NCI-H1436 (cell line): ENCODE measurements at regions not wholly inside any gene's neighbourhood (a gene's known extent, or its start where the extent isn't known, plus 50 kb on each side); places are given as distances from the start of the nearest gene placed in this dataset.

ENCODE experiments used
- DNase-seq: peaks from one replicate; lab custom pipeline; 2025; lab: John Stamatoyannopoulos, UW

DNA sequence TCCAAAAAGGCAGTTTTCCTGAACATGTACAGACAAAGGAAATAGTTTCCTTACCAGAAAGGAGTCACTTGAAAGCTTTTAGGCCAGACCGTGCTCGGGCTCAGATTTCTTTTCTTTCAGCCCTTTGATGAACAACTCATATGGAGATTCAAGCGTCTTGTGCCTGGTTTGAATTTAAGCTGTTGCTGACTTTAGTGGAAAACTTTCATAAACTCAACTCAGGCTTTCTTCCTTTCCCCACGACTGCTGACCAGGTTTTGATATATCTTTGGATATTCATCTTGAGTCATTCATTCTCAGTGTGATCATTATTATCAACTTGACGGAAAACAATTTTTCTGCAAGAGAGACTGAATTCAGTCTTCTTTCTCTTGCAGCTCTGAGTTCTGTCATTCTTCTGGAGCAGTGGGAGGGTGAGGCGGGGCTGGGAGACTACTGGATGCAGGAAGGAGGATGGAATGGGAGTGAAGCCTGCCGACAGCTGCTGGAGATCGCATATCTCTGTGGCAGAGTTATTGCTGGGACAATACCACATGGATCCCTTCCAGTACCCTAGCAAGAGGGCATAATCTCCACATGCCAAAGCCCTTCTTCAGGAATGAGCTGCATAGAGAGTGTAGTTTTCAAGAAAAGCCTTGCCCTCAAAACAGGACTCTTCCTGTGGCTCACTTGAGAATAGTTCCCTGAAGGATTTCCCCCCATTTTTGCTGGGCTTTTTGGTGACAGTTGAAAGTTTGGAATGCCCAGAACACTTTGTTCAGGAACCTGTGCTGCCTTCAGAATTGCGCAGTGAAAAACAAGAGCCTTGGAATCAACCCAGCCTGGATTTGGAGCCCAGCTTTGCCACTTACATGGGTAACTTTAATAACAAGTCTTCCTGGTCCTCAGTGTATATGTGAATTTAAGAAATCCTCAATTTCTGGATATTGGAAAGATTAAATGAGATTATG lies 364.4 kb downstream of the ZNF521 start:
- no peak for DNase-seq

- DNase-seq: no peak
These were observed 363.6 kb downstream of the ZNF521 start for GRCh38 chr18:24988253-24988840.

GRCh38 chr18:24989760-24990593 lies 362.0 kb downstream of the ZNF521 start:
- DNase-seq: no peak

GRCh38 chr18:24990671-24991134 lies 361.3 kb downstream of the ZNF521 start:
- DNase-seq: no peak

GRCh38 chr18:24991141-24992060 lies 360.6 kb downstream of the ZNF521 start:
- DNase-seq: no peak

- no peak for DNase-seq
These were observed 359.5 kb downstream of the ZNF521 start for GRCh38 chr18:24992491-24992890.

DNA sequence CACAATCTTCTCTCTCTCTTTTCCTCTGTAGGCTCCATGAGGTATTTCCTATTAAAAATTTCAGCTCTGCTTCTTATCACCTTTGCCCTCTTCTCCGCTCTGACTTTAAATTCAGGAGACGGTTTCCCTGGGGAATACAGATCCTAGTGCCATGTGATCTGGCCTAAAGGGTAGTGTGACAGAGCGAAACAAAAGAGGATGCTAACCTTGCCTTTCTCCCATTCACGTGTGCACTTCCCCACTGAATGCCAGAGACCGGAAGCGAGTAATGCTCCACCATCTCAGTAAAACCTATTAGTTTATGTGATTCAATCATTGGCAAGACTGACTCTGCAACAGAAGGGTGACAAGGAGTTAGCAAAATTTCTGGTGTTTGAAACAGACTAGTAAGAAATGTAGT lies 358.3 kb downstream of the ZNF521 start:
- DNase-seq: no peak

DNA sequence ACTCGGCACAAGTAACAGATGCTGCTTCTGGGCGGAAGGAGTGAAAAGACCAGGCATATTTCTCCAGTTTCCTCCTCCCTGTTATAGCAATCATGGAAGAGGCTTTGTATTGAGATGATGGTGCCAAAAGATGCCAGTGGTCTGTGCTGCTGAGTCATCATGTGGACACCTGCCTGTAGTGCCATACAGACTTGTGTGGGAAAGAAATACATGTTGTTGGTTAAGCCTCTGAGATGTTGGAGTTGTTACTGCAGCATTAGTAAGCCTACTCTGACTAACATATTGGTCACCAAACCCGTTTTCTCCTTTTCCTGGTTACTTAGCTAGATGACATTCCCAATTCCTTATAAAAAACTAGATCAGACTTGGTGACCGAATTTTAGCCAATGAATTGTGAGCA lies 356.9 kb downstream of the ZNF521 start:
- DNase-seq: no peak

DNA sequence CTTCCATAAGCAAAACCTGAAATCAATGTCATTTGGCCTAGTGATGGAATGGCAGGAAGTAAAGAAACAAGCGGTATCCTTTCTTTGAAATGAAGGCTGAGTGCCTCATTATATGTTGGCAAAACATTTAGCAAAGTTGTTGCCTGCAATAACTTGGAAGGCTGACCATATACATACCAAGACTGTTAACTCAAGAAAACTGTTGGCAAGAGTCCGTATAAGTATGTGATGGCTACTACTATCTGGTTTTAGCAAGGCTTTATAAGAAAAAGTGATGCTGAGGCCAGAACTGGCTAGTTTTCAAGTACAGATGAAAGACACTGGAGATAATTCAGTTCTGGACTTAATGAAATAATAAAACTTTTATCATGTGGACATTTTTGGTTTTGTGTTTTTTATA lies 356.2 kb downstream of the ZNF521 start:
- DNase-seq: no peak

DNA sequence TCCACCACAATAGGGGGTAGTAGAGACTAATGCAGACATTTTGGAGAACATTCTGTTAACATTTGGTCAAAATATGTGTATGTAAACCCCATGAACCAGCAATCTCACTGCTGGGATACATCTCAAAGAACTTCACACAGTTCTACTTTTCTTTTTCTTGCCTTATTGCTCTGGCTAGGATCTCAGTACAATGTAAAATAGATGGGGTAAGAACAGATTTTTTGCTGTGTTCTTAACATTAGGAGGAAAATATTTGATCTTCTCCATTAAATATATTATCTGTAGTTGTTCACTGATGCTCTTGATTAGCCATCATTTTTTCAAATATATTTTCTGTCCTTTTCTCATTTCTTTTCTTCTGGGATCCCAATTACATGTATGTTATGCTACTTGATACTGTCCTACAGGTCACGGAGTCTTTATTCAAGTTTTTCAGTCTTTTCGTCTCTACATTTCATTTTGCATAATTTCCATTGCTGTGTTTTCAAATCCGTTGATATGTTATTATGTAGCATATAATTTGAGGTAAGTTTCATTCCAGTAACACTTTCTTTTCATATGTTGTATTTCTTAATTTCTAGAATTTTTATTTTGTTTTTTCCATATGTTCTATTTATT lies 352.2 kb downstream of the ZNF521 start:
- no peak for DNase-seq

- DNase-seq: no peak
These were observed 350.2 kb downstream of the ZNF521 start for GRCh38 chr18:25001803-25002202.

- no peak for DNase-seq
These were observed 346.2 kb downstream of the ZNF521 start for GRCh38 chr18:25005541-25006403.

GRCh38 chr18:25010623-25011374 lies 341.2 kb downstream of the ZNF521 start:
- DNase-seq: no peak
